Endodermal cell (in vitro differentiated cells): ENCODE measurements at regions not wholly inside any gene's neighbourhood (a gene's known extent, or its start where the extent isn't known, plus 50 kb on each side); places are given as distances from the start of the nearest gene placed in this dataset.

Source experiments
- DNase-seq: peaks from one replicate; pipeline ENCODE4 v3.0.0-alpha.2; 2017
- H3K27ac ChIP-seq: 2 replicates; pipeline ENCODE4 v1.5.1; 2013; ENCODE audit warnings: mild to moderate bottlenecking, low read depth, low read length, moderate library complexity
- H3K27me3 ChIP-seq: 2 replicates; pipeline ENCODE4 v1.6.1; 2013; ENCODE audit warnings: mild to moderate bottlenecking, low read length, moderate library complexity; ENCODE audit not compliant: insufficient read depth, control insufficient read depth, poor library complexity, severe bottlenecking
- H3K36me3 ChIP-seq: 2 replicates; pipeline ENCODE4 v1.7.0; 2013; ENCODE audit warnings: mild to moderate bottlenecking, low read length, moderate library complexity; ENCODE audit not compliant: control insufficient read depth, insufficient read depth
- H3K4me1 ChIP-seq: one replicate; pipeline ENCODE4 v1.7.0; 2013; ENCODE audit warnings: low read length; ENCODE audit not compliant: control insufficient read depth, insufficient read depth
- H3K4me3 ChIP-seq: 2 replicates; pipeline ENCODE4 v1.5.1; 2013; ENCODE audit warnings: mild to moderate bottlenecking, low read length, moderate library complexity
- H3K9ac ChIP-seq: 2 replicates; pipeline ENCODE4 v1.6.1; 2013; ENCODE audit warnings: mild to moderate bottlenecking, low read length, moderate library complexity; ENCODE audit not compliant: poor library complexity, severe bottlenecking; ENCODE audit errors: extremely low read depth
- H3K9me3 ChIP-seq: 2 replicates; pipeline ENCODE4 v1.6.1; 2013; ENCODE audit warnings: mild to moderate bottlenecking, low read length, moderate library complexity; ENCODE audit not compliant: control insufficient read depth
- H3K27ac Mint-ChIP-seq: 2 replicates; pipeline ENCODE4 v1.8.0; 2020; ENCODE audit warnings: mixed read lengths
- H3K27me3 Mint-ChIP-seq: 2 replicates; pipeline ENCODE4 v1.8.0; 2021; ENCODE audit warnings: mild to moderate bottlenecking, mixed read lengths; ENCODE audit not compliant: insufficient read depth
- H3K36me3 Mint-ChIP-seq: 2 replicates; pipeline ENCODE4 v1.8.0; 2020; ENCODE audit warnings: low read depth, mixed read lengths
- H3K4me1 Mint-ChIP-seq: 2 replicates; pipeline ENCODE4 v1.8.0; 2020; ENCODE audit warnings: mixed read lengths
- H3K4me3 Mint-ChIP-seq: 2 replicates; pipeline ENCODE4 v1.8.0; 2020; ENCODE audit warnings: mild to moderate bottlenecking, moderate library complexity, mixed read lengths
- H3K9me3 Mint-ChIP-seq: 2 replicates; pipeline ENCODE4 v1.8.0; 2020; ENCODE audit warnings: mild to moderate bottlenecking, mixed read lengths
- CTCF ChIP-seq: fragments of 200-600 bp; sonication (generic); conservative IDR thresholded peaks from 2 replicates; pipeline ENCODE4 v1.5.0; 2021; ENCODE audit warnings: antibody characterized with exemption, mild to moderate bottlenecking
- WGBS, 2 experiments: methylation state at CpG; one replicate each; pipeline versions ENCODE4 v1.1.5 to v1.1.7; 2013; ENCODE audit warnings: missing lambda C conversion rate in 2 of 2, mixed read lengths in 1 of 2; ENCODE audit not compliant: insufficient coverage in 1 of 2, insufficient read length in 1 of 2; 5-methylcytosine and 5-hydroxymethylcytosine counted together

GRCh38 chr21:35232545-35233176 is 183.6 kb upstream of the RUNX1 start:
- no peak for DNase-seq
- H3K4me3 ChIP-seq, result no peak overlapping the region
- no peaks in the 10 kb centered on the region for H3K36me3 Mint-ChIP-seq
- no peak overlapping the region for H3K27ac Mint-ChIP-seq
- peaks cover 3% of the 10 kb centered on the region for H3K9me3 Mint-ChIP-seq
- no peaks in the 10 kb centered on the region for H3K36me3 ChIP-seq
- no peaks in the 10 kb centered on the region for H3K4me1 ChIP-seq
- peaks cover 15% of the 10 kb centered on the region for H3K9me3 ChIP-seq
- no peak overlapping the region for H3K27ac ChIP-seq
- no peak overlapping the region for H3K4me3 Mint-ChIP-seq
- H3K27me3 Mint-ChIP-seq, result no peaks in the 10 kb centered on the region
- H3K9ac ChIP-seq, result no peak overlapping the region
- no peak for TF ChIP-seq CTCF
- H3K4me1 Mint-ChIP-seq, result no peaks in the 10 kb centered on the region
- H3K27me3 ChIP-seq, result no peaks in the 10 kb centered on the region
- WGBS, 2 experiments, result 87% methylated on average over 9 to 11 of the region's 11 CpGs

DNA sequence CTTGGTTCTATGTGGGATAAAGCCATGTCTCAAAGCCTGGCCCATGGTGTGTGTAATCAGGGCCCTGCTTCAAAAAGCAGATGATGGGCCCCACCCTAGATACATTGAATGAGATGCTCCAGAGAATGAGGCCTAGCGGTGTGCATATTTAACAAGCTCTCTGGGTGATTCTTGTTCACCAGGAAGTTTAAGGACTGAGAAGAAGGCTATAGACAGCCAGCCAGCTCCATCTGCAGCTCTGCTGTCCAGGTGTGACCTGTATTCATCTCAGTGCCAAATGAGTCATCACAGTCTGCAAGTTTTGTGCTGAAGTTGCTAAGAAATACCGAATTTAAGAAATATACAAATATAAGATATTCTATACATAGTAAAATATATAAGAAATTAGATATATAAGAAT is 182.0 kb upstream of the RUNX1 start:
- Mint-ChIP-seq H3K9me3 (peaks cover 3% of the 10 kb centered on the region), H3K27ac (no peak overlapping the region)

DNA sequence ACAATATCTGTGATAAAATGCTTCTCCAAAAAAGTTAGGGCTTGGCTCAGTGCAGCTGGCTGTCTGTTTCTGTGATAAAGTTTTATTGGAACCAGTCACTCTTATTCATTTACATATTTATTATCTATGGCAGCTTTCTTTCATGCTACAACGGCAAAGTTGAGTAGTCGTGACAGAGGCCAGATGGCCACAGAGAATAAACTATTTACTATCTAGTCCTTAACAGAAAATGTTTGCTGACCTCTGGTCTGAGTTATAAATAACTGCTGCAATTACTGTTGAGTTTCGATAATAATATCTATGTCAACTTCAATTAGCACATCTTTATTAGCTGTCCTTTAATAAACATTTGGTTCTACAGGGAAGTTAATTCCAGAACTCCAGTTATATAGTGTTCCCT is 180.2 kb upstream of the RUNX1 start:
- H3K4me3 ChIP-seq, result no peak overlapping the region
- TF ChIP-seq CTCF, result no peak
- H3K36me3 Mint-ChIP-seq, result no peaks in the 10 kb centered on the region
- no peaks in the 10 kb centered on the region for H3K36me3 ChIP-seq
- no peaks in the 10 kb centered on the region for H3K9me3 ChIP-seq
- H3K27me3 ChIP-seq, result no peaks in the 10 kb centered on the region
- no peak overlapping the region for H3K4me3 Mint-ChIP-seq
- 94 to 97% methylated on average over 2 to 3 of the region's 3 CpGs for WGBS, 2 experiments
- H3K27ac Mint-ChIP-seq, result no peak overlapping the region
- peaks cover 17% of the 10 kb centered on the region for H3K4me1 Mint-ChIP-seq
- H3K9me3 Mint-ChIP-seq, result no peaks in the 10 kb centered on the region
- H3K9ac ChIP-seq, result no peak overlapping the region
- H3K4me1 ChIP-seq, result peaks cover 8% of the 10 kb centered on the region
- DNase-seq, result no peak
- no peak overlapping the region for H3K27ac ChIP-seq
- no peaks in the 10 kb centered on the region for H3K27me3 Mint-ChIP-seq

More for the DNA sequence above, 182.0 kb upstream of the RUNX1 start:
- peaks cover 7% of the 10 kb centered on the region for H3K9me3 ChIP-seq
- H3K4me1 ChIP-seq, result peaks cover 8% of the 10 kb centered on the region
- Mint-ChIP-seq H3K36me3 (no peaks in the 10 kb centered on the region), H3K27me3 (no peaks in the 10 kb centered on the region), H3K4me3 (no peak overlapping the region), H3K4me1 (peaks cover 15% of the 10 kb centered on the region)
- H3K4me3 ChIP-seq, result no peak overlapping the region
- H3K36me3 ChIP-seq, result no peaks in the 10 kb centered on the region
- no peak overlapping the region for H3K27ac ChIP-seq
- DNase-seq, result no peak
- no peak overlapping the region for H3K9ac ChIP-seq
- H3K27me3 ChIP-seq, result no peaks in the 10 kb centered on the region
- 88 to 100% methylated on average over 1 of the region's 2 CpGs for WGBS, 2 experiments
- TF ChIP-seq CTCF, result no peak
